ENCODE measurements at regions not wholly inside any gene's neighbourhood (a gene's known extent, or its start where the extent isn't known, plus 50 kb on each side); places are given as distances from the start of the nearest gene placed in this dataset.

DNA sequence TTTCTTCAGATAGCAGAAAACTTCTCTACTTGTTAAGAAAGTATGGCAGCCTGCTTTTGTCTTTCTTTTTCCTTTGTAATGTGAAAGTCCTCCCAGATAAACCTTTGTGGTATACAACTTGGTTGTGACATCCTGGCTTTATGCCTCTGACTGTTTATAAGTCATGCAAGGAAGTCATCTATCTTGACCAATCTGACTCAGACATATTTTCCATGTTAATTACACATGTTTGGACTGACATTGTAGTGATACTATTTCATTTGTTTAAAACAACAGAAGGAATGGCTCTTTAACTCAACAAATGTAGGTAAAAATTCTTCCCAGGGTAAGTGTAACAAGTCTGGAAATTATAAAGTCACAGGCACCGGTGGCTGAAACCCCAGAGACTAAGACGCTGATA is 341.6 kb upstream of the MEOX2 start:
- H3K4me1 ChIP-seq (ENCODE audit: control insufficient read depth in 1 of 2, insufficient read depth in 2 of 2, low read length in 2 of 2): no peaks in the 10 kb centered on the region
- H3K27ac ChIP-seq (ENCODE audit: low read depth, low read length): no peak overlapping the region

DNA sequence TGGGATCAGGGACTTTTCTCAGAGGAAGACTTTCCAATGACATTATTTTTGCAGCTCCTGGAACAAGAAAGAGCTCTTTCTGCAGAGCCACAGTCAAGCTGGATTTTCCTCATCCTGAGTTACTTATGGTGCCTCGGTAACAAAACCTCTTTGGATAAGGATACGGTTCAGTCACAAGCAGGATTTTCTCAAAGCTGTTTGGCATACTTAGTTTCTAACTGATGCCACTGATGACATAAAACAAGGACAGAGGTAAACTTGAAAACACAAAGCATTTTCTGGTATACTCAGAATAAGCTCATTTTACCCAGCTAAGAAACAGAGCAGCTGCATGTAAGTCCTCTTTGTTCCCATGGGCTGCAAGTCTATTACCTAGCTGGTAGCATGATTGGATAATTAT is 340.9 kb upstream of the MEOX2 start:
- H3K9ac ChIP-seq (ENCODE audit: low read depth in 1 of 2, low read length in 2 of 2): no peak overlapping the region
- H3K36me3 ChIP-seq (ENCODE audit: control insufficient read depth in 1 of 2, insufficient read depth in 2 of 2, low read length in 2 of 2): no peaks in the 10 kb centered on the region
- no peak overlapping the region for H3K27ac ChIP-seq (ENCODE audit: low read depth, low read length)
- H3K4me1 ChIP-seq (ENCODE audit: control insufficient read depth in 1 of 2, insufficient read depth in 2 of 2, low read length in 2 of 2): no peaks in the 10 kb centered on the region
- no peaks in the 10 kb centered on the region for H3K9me3 ChIP-seq (ENCODE audit: control insufficient read depth in 1 of 2, low read length in 2 of 2)
- no peaks in the 10 kb centered on the region for H3K27me3 ChIP-seq (ENCODE audit: control insufficient read depth in 1 of 2, insufficient read depth in 2 of 2, low read length in 2 of 2)
- no peak overlapping the region for H3K4me3 ChIP-seq (ENCODE audit: low read depth in 1 of 2, low read length in 2 of 2)

More for the DNA sequence above, 341.6 kb upstream of the MEOX2 start:
- H3K9me3 ChIP-seq (ENCODE audit: control insufficient read depth in 1 of 2, low read length in 2 of 2): no peaks in the 10 kb centered on the region
- no peaks in the 10 kb centered on the region for H3K27me3 ChIP-seq (ENCODE audit: control insufficient read depth in 1 of 2, insufficient read depth in 2 of 2, low read length in 2 of 2)
- no peak overlapping the region for H3K4me3 ChIP-seq (ENCODE audit: low read depth in 1 of 2, low read length in 2 of 2)
- H3K9ac ChIP-seq (ENCODE audit: low read depth in 1 of 2, low read length in 2 of 2): no peak overlapping the region
- no peaks in the 10 kb centered on the region for H3K36me3 ChIP-seq (ENCODE audit: control insufficient read depth in 1 of 2, insufficient read depth in 2 of 2, low read length in 2 of 2)

DNA sequence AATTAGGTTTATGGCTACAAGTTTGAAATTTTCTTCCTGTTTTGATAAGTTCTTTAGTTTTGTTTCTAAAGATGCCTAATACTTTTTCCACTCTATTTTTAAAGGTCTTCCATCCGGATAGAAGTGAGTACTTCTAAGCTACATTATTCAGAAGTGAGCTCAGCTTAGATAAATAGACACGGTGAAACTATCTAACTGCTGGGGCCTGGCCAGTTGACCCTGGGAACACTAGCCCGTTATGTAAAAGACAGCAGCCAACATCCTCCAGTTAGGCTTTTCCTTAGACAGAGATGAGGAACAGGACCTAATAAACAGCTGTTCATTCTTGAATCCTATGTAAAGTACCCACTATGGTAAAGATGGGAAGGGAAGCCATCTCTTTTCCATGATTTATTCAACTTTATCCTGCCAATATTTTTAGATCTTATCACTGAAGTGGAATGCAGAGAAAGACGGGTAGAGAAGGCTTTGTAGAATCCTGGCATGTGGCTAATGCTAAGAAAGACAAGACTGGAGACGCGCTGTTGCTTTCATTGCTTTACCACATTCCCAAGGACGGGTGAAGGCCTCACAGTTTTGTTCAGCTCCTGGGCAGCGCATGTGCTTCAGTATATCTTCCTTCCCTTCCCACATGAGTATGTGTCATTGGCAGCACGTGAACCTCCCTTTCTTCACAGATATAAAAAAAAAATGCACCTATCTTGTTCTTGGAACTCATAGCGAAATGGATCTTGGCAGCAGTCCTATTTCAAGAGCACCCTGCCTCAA is 340.0 kb upstream of the MEOX2 start:
- Histone ChIP-seq H3K9me3 (ENCODE audit: control insufficient read depth in 1 of 2, low read length in 2 of 2) (no peaks in the 10 kb centered on the region), H3K27ac (ENCODE audit: low read depth, low read length) (no peak overlapping the region), H3K4me1 (ENCODE audit: control insufficient read depth in 1 of 2, insufficient read depth in 2 of 2, low read length in 2 of 2) (no peaks in the 10 kb centered on the region), H3K9ac (ENCODE audit: low read depth in 1 of 2, low read length in 2 of 2) (no peak overlapping the region), H3K4me3 (ENCODE audit: low read depth in 1 of 2, low read length in 2 of 2) (no peak overlapping the region), H3K27me3 (ENCODE audit: control insufficient read depth in 1 of 2, insufficient read depth in 2 of 2, low read length in 2 of 2) (no peaks in the 10 kb centered on the region), H3K36me3 (ENCODE audit: control insufficient read depth in 1 of 2, insufficient read depth in 2 of 2, low read length in 2 of 2) (no peaks in the 10 kb centered on the region)

DNA sequence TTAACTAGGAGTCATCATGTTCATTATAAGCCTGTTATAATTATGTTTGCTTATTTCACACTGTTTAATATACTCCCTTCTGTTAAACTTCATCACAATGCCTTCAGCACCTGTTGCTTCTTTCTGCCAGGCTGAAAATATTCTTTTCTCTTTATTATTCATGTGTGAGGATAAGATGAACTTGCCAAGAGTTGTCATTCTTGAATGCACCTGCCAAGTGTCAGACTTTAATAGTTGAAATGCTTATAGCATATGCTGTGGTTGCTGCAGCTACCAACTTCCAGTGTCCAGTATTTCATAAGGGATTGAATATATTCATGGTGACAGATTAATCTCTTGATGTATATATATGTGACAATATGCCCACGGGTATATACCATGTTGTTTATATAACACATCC is 339.2 kb upstream of the MEOX2 start:
- no peaks in the 10 kb centered on the region for H3K36me3 ChIP-seq (ENCODE audit: control insufficient read depth in 1 of 2, insufficient read depth in 2 of 2, low read length in 2 of 2)
- no peak overlapping the region for H3K9ac ChIP-seq (ENCODE audit: low read depth in 1 of 2, low read length in 2 of 2)
- no peaks in the 10 kb centered on the region for H3K9me3 ChIP-seq (ENCODE audit: control insufficient read depth in 1 of 2, low read length in 2 of 2)
- H3K4me1 ChIP-seq (ENCODE audit: control insufficient read depth in 1 of 2, insufficient read depth in 2 of 2, low read length in 2 of 2): no peaks in the 10 kb centered on the region
- H3K27me3 ChIP-seq (ENCODE audit: control insufficient read depth in 1 of 2, insufficient read depth in 2 of 2, low read length in 2 of 2): no peaks in the 10 kb centered on the region
- no peak overlapping the region for H3K27ac ChIP-seq (ENCODE audit: low read depth, low read length)
- H3K4me3 ChIP-seq (ENCODE audit: low read depth in 1 of 2, low read length in 2 of 2): no peak overlapping the region

DNA sequence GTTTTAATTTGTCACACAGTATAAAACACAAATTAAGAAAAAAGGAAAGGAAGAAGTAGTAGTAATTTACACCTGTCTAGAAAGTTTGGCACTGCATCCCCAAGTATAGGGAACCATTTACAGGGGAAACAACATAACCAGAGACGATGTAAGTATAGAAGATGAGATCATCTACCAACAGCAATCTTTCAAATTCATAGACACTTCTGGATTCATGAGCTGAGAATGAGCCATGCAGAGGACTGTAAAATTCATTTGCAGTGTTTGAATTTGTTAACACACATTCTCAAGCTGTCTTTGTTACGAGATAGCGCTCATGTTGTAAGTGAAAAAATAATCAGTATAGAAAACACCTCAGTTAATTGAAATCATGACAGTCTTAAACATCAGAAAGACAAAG is 337.0 kb upstream of the MEOX2 start:
- Histone ChIP-seq H3K36me3 (ENCODE audit: control insufficient read depth in 1 of 2, insufficient read depth in 2 of 2, low read length in 2 of 2) (no peaks in the 10 kb centered on the region), H3K9me3 (ENCODE audit: control insufficient read depth in 1 of 2, low read length in 2 of 2) (no peaks in the 10 kb centered on the region), H3K9ac (ENCODE audit: low read depth in 1 of 2, low read length in 2 of 2) (no peak overlapping the region), H3K27me3 (ENCODE audit: control insufficient read depth in 1 of 2, insufficient read depth in 2 of 2, low read length in 2 of 2) (no peaks in the 10 kb centered on the region), H3K27ac (ENCODE audit: low read depth, low read length) (no peak overlapping the region), H3K4me1 (ENCODE audit: control insufficient read depth in 1 of 2, insufficient read depth in 2 of 2, low read length in 2 of 2) (no peaks in the 10 kb centered on the region), H3K4me3 (ENCODE audit: low read depth in 1 of 2, low read length in 2 of 2) (no peak overlapping the region)

DNA sequence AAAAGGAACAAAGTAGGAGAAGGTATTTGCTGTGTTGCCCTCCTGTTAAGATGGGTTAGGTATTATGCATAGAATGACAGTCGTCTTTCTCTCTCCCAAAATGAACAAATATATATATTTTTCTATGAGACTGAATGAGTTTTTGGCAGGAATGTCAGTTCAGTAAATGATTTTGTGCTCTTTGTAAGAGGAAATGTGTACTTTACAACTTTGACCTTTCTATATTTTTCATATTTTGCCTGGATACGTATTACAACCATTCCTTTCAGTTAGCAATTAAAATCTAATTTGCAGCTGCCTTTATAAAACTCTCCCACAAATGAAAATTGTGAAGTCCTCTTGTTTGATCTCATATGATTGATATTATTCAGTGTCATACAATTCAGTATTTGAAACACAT is 336.6 kb upstream of the MEOX2 start:
- Histone ChIP-seq H3K27me3 (ENCODE audit: control insufficient read depth in 1 of 2, insufficient read depth in 2 of 2, low read length in 2 of 2) (no peaks in the 10 kb centered on the region), H3K4me1 (ENCODE audit: control insufficient read depth in 1 of 2, insufficient read depth in 2 of 2, low read length in 2 of 2) (no peaks in the 10 kb centered on the region), H3K9me3 (ENCODE audit: control insufficient read depth in 1 of 2, low read length in 2 of 2) (no peaks in the 10 kb centered on the region), H3K36me3 (ENCODE audit: control insufficient read depth in 1 of 2, insufficient read depth in 2 of 2, low read length in 2 of 2) (no peaks in the 10 kb centered on the region), H3K27ac (ENCODE audit: low read depth, low read length) (no peak overlapping the region), H3K4me3 (ENCODE audit: low read depth in 1 of 2, low read length in 2 of 2) (no peak overlapping the region), H3K9ac (ENCODE audit: low read depth in 1 of 2, low read length in 2 of 2) (no peak overlapping the region)

DNA sequence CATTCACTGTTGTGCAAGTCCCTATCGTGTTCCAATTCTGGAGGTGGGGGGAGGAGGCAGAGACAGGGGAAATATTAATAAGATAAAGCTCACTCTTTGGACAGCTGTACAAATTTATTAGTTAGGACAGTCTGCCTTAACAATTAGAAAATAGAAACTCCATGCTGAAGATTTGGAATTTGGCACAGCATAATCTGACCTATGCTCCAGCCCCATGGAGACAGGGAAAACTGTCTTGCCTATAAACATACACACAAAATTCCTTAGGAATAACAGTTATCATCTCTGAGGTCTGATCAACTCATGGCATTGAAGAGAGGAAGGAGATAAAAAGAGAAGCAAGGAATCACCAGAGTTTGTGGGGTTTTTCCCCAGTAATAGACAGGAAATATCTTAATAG is 335.4 kb upstream of the MEOX2 start:
- no peaks in the 10 kb centered on the region for H3K27me3 ChIP-seq (ENCODE audit: control insufficient read depth in 1 of 2, insufficient read depth in 2 of 2, low read length in 2 of 2)
- no peak overlapping the region for H3K27ac ChIP-seq (ENCODE audit: low read depth, low read length)
- H3K36me3 ChIP-seq (ENCODE audit: control insufficient read depth in 1 of 2, insufficient read depth in 2 of 2, low read length in 2 of 2): no peaks in the 10 kb centered on the region
- H3K4me3 ChIP-seq (ENCODE audit: low read depth in 1 of 2, low read length in 2 of 2): no peak overlapping the region
- no peaks in the 10 kb centered on the region for H3K9me3 ChIP-seq (ENCODE audit: control insufficient read depth in 1 of 2, low read length in 2 of 2)
- H3K9ac ChIP-seq (ENCODE audit: low read depth in 1 of 2, low read length in 2 of 2): no peak overlapping the region
- no peaks in the 10 kb centered on the region for H3K4me1 ChIP-seq (ENCODE audit: control insufficient read depth in 1 of 2, insufficient read depth in 2 of 2, low read length in 2 of 2)

DNA sequence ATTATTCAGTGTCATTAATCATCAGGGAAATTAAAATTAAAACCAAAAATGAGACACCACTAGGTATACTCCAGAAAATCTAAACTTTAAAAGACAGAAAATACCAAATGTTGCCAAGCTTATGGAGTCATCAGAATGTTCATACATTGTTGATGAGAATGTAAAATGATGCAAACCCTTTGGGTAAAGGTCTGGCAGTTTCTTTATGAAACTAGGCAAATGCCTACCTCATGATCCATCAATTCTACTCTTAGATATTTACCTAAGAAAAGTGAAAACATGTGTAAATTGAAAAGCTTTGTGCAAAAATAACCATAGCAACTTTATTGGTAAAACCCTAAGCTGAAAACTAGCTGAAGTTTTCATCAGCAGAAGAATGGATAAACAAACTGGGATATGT is 329.5 kb upstream of the MEOX2 start:
- Histone ChIP-seq H3K4me1 (ENCODE audit: control insufficient read depth in 1 of 2, insufficient read depth in 2 of 2, low read length in 2 of 2) (no peaks in the 10 kb centered on the region), H3K27me3 (ENCODE audit: control insufficient read depth in 1 of 2, insufficient read depth in 2 of 2, low read length in 2 of 2) (no peaks in the 10 kb centered on the region), H3K36me3 (ENCODE audit: control insufficient read depth in 1 of 2, insufficient read depth in 2 of 2, low read length in 2 of 2) (no peaks in the 10 kb centered on the region), H3K27ac (ENCODE audit: low read depth, low read length) (no peak overlapping the region), H3K9ac (ENCODE audit: low read depth in 1 of 2, low read length in 2 of 2) (no peak overlapping the region), H3K4me3 (ENCODE audit: low read depth in 1 of 2, low read length in 2 of 2) (no peak overlapping the region), H3K9me3 (ENCODE audit: control insufficient read depth in 1 of 2, low read length in 2 of 2) (no peaks in the 10 kb centered on the region)

DNA sequence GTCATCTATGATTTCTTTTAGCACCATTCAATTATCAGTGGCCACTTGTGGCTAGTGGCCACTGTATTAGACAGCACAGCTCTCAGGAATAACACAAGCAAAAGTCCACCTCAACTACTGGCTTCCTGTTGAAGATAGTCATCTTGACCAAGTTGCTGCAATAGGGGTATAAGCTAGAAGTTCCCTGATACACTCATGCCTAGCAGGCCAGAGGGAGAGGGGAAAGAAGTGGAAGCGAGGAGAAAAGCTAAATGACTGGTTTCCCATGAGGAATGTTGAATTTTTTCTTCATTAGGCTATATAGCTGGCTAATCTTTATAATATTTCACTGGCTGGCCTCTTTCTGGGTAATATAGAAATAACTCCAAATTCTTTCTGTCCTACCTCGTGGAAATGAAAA is 327.5 kb upstream of the MEOX2 start:
- Histone ChIP-seq H3K9ac (ENCODE audit: low read depth in 1 of 2, low read length in 2 of 2) (no peak overlapping the region), H3K27me3 (ENCODE audit: control insufficient read depth in 1 of 2, insufficient read depth in 2 of 2, low read length in 2 of 2) (no peaks in the 10 kb centered on the region), H3K4me1 (ENCODE audit: control insufficient read depth in 1 of 2, insufficient read depth in 2 of 2, low read length in 2 of 2) (no peaks in the 10 kb centered on the region), H3K36me3 (ENCODE audit: control insufficient read depth in 1 of 2, insufficient read depth in 2 of 2, low read length in 2 of 2) (no peaks in the 10 kb centered on the region), H3K27ac (ENCODE audit: low read depth, low read length) (no peak overlapping the region), H3K9me3 (ENCODE audit: control insufficient read depth in 1 of 2, low read length in 2 of 2) (no peaks in the 10 kb centered on the region), H3K4me3 (ENCODE audit: low read depth in 1 of 2, low read length in 2 of 2) (no peak overlapping the region)

DNA sequence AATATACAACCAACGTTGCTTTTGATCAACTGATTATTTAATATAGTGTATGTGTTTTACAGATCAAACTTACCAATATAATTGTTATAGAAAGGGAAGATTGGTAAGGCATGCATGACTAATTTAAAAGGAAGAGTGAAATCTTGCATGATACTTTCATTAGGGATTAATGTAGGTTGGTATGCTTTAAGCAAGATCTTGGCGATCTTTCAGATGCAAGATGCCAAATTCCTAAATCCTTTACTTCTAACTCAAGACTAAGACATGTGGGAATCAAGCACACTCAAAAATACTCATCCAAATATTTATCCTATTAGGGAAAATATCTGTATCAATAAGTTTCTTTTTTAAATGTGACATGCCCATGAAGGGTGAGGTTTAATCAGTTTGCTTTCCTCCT is 321.4 kb upstream of the MEOX2 start:
- Histone ChIP-seq H3K27ac (ENCODE audit: low read depth, low read length) (no peak overlapping the region), H3K36me3 (ENCODE audit: control insufficient read depth in 1 of 2, insufficient read depth in 2 of 2, low read length in 2 of 2) (no peaks in the 10 kb centered on the region), H3K9me3 (ENCODE audit: control insufficient read depth in 1 of 2, low read length in 2 of 2) (no peaks in the 10 kb centered on the region), H3K4me1 (ENCODE audit: control insufficient read depth in 1 of 2, insufficient read depth in 2 of 2, low read length in 2 of 2) (no peaks in the 10 kb centered on the region), H3K4me3 (ENCODE audit: low read depth in 1 of 2, low read length in 2 of 2) (no peak overlapping the region), H3K9ac (ENCODE audit: low read depth in 1 of 2, low read length in 2 of 2) (no peak overlapping the region), H3K27me3 (ENCODE audit: control insufficient read depth in 1 of 2, insufficient read depth in 2 of 2, low read length in 2 of 2) (no peaks in the 10 kb centered on the region)

DNA sequence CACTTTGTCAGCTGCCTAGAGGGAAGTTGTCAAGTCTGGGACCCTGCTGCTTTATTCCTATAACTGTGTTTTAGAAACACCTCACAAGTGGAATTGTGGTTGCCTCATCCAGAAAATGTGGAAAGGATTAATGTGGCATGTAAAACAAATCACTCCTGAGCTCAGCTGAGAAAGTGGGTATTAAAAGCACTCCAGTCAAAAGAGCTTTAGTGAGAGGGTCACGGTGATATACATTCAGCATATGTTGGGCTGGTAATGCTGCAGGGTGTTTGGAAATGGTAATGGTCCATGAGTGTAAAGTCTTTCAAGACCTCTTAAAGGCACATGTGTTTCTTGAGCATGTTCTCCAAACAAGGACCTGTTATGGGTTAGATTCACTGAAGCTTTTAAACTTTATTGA is 318.2 kb upstream of the MEOX2 start:
- Histone ChIP-seq H3K36me3 (ENCODE audit: control insufficient read depth in 1 of 2, insufficient read depth in 2 of 2, low read length in 2 of 2) (no peaks in the 10 kb centered on the region), H3K27ac (ENCODE audit: low read depth, low read length) (no peak overlapping the region), H3K4me3 (ENCODE audit: low read depth in 1 of 2, low read length in 2 of 2) (no peak overlapping the region), H3K27me3 (ENCODE audit: control insufficient read depth in 1 of 2, insufficient read depth in 2 of 2, low read length in 2 of 2) (no peaks in the 10 kb centered on the region), H3K4me1 (ENCODE audit: control insufficient read depth in 1 of 2, insufficient read depth in 2 of 2, low read length in 2 of 2) (no peaks in the 10 kb centered on the region), H3K9me3 (ENCODE audit: control insufficient read depth in 1 of 2, low read length in 2 of 2) (no peaks in the 10 kb centered on the region), H3K9ac (ENCODE audit: low read depth in 1 of 2, low read length in 2 of 2) (no peak overlapping the region)

All from duodenal mucosa (tissue), 2 donors.